ENCODE measurements at regions not wholly inside any gene's neighbourhood (a gene's known extent, or its start where the extent isn't known, plus 50 kb on each side); places are given as distances from the start of the nearest gene placed in this dataset.

- TF ChIP-seq CTCF (IDR thresholded peaks at IDR 0.05): no peak
- no peak for TF ChIP-seq EP300 (IDR thresholded peaks at IDR 0.05; ENCODE audit: low read depth)
Measured at GRCh38 chr6:164216368-164216767, 801.9 kb downstream of the QKI start.
